Retinal pigment epithelial cell (primary cell): ENCODE measurements at regions not wholly inside any gene's neighbourhood (a gene's known extent, or its start where the extent isn't known, plus 50 kb on each side); places are given as distances from the start of the nearest gene placed in this dataset.
"Not testable (repeated sequence)": the region's sequence is repeated elsewhere in the genome, so short reads cannot be mapped to it uniquely, and the experiment has no call there.

Source experiments
- DNase-seq: peaks from one replicate; pipeline ENCODE4 v3.0.0-alpha.2; 2010; ENCODE audit warnings: low read depth
- H3K4me3 ChIP-seq: 2 replicates; pipeline ENCODE4 v1.5.1; 2011; ENCODE audit warnings: mild to moderate bottlenecking, low read length, control low read depth, moderate library complexity
- CTCF ChIP-seq: conservative IDR thresholded peaks from 2 replicates; pipeline ENCODE4 v1.5.1; 2011; ENCODE audit warnings: low read depth, low read length, control low read depth, inconsistent platforms

GRCh38 chr14:50026396-50026795, 90.0 kb downstream of the VCPKMT start:
- TF ChIP-seq CTCF: no peak
- H3K4me3 ChIP-seq: no peak overlapping the region
- DNase-seq: no peak

- H3K4me3 ChIP-seq: no peak overlapping the region
- no peak for DNase-seq
Measured at GRCh38 chr14:50027816-50028215, 88.6 kb downstream of the VCPKMT start.

GRCh38 chr14:50028458-50028857, 87.9 kb downstream of the VCPKMT start:
- TF ChIP-seq CTCF: no peak
- no peak for DNase-seq
- no peak overlapping the region for H3K4me3 ChIP-seq

More at GRCh38 chr14:50027816-50028215, 88.6 kb downstream of the VCPKMT start:
- TF ChIP-seq CTCF: no peak

- no peak overlapping the region for H3K4me3 ChIP-seq
- TF ChIP-seq CTCF: no peak
- no peak for DNase-seq
Measured at GRCh38 chr14:50030036-50030435, 86.3 kb downstream of the VCPKMT start.

GRCh38 chr14:50030911-50031310, 85.5 kb downstream of the VCPKMT start:
- not testable (repeated sequence) for H3K4me3 ChIP-seq, DNase-seq

GRCh38 chr14:50031602-50032313, 84.6 kb downstream of the VCPKMT start:
- no peak overlapping the region for H3K4me3 ChIP-seq
- TF ChIP-seq CTCF: no peak
- DNase-seq: no peak

- H3K4me3 ChIP-seq: not testable (repeated sequence)
Measured at GRCh38 chr14:50032462-50033167, 83.8 kb downstream of the VCPKMT start.

GRCh38 chr14:50035214-50035613, 81.2 kb downstream of the VCPKMT start:
- no peak overlapping the region for H3K4me3 ChIP-seq
- TF ChIP-seq CTCF: no peak
- DNase-seq: no peak

More at GRCh38 chr14:50032462-50033167, 83.8 kb downstream of the VCPKMT start:
- not testable (repeated sequence) for DNase-seq
